Caco-2 (cell line): ENCODE measurements at regions not wholly inside any gene's neighbourhood (a gene's known extent, or its start where the extent isn't known, plus 50 kb on each side); places are given as distances from the start of the nearest gene placed in this dataset.

Experiments used
- BruUV-seq: library from RNA; stranded (reverse); fragments of 400-500 nt; replicated peaks from 2 replicates; lab custom pipeline; 2021; lab: Mats Ljungman, UMichigan
- CTCF ChIA-PET: fragments of 300-600 bp; sonication (Branson Sonifier 250); formaldehyde crosslinking; loops from one replicate; lab custom pipeline; 2022; ENCODE audit warnings: antibody characterized with exemption; lab: Charles Lee
- POLR2A ChIA-PET: fragments of 300-600 bp; sonication (Branson Sonifier 250); formaldehyde crosslinking; loops from one replicate; lab custom pipeline; 2022; ENCODE audit warnings: antibody characterized with exemption; lab: Charles Lee
- DNase-seq, 2 experiments: peaks; one replicate each; pipeline versions ENCODE4 v3.0.0 to v3.0.0-alpha.2; 2020 to 2022
- H3K27me3 ChIP-seq: replicated peaks from 2 replicates; pipeline ENCODE4 v1.6.0; 2011; ENCODE audit warnings: low read length; ENCODE audit not compliant: control insufficient read depth, insufficient read depth
- H3K36me3 ChIP-seq: 2 replicates; pipeline ENCODE4 v1.5.1; 2011; ENCODE audit warnings: low read length; ENCODE audit not compliant: control insufficient read depth, insufficient read depth
- H3K4me1 ChIP-seq: fragments of 250-450 bp; sonication (Bioruptor Pico); 2 replicates; pipeline ENCODE4 v1.5.1; 2020; ENCODE audit warnings: mild to moderate bottlenecking
- H3K4me3 ChIP-seq: 2 replicates; pipeline ENCODE4 v1.5.1; 2011; ENCODE audit warnings: low read depth, mild to moderate bottlenecking, control low read depth, low read length
- H3K9me3 ChIP-seq: fragments of 250-450 bp; sonication (Bioruptor Pico); 2 replicates; pipeline ENCODE4 v1.5.1; 2020; ENCODE audit warnings: mild to moderate bottlenecking, moderate library complexity
- H3K27ac Mint-ChIP-seq: one replicate; pipeline ENCODE4 v1.8.0; 2022; ENCODE audit warnings: mixed read lengths; ENCODE audit not compliant: unreplicated experiment
- H3K27me3 Mint-ChIP-seq: one replicate; pipeline ENCODE4 v1.8.0; 2022; ENCODE audit warnings: mixed read lengths; ENCODE audit not compliant: insufficient read depth, unreplicated experiment
- H3K36me3 Mint-ChIP-seq: one replicate; pipeline ENCODE4 v1.8.0; 2022; ENCODE audit warnings: mild to moderate bottlenecking, mixed read lengths; ENCODE audit not compliant: insufficient read depth, unreplicated experiment
- H3K4me1 Mint-ChIP-seq: one replicate; pipeline ENCODE4 v1.8.0; 2022; ENCODE audit warnings: low read depth, mixed read lengths; ENCODE audit not compliant: unreplicated experiment
- H3K4me3 Mint-ChIP-seq: one replicate; pipeline ENCODE4 v1.8.0; 2022; ENCODE audit warnings: mild to moderate bottlenecking, moderate library complexity, mixed read lengths; ENCODE audit not compliant: unreplicated experiment
- H3K9me3 Mint-ChIP-seq: one replicate; pipeline ENCODE4 v1.8.0; 2022; ENCODE audit warnings: mixed read lengths; ENCODE audit not compliant: unreplicated experiment
- CTCF ChIP-seq, 2 experiments: fragments of 200-600 bp in 1 of 2; IDR thresholded peaks; 1 replicate in 1 of 2; 2 replicates in 1 of 2; pipeline versions ENCODE4 v1.5.1 to v1.8.0; 2011 to 2022; ENCODE audit warnings: antibody characterized with exemption in 1 of 2, control low read depth in 1 of 2, inconsistent platforms in 1 of 2, low read depth in 1 of 2, low read length in 1 of 2, mild to moderate bottlenecking in 1 of 2, moderate library complexity in 1 of 2; ENCODE audit not compliant: insufficient read depth in 1 of 2, severe bottlenecking in 1 of 2, unreplicated experiment in 1 of 2
- intact Hi-C: fragments of 100-400 bp; cut with micrococcal nuclease; formaldehyde crosslinking; loops from one replicate; pipeline ENCODE4 v1.10.0; 2022; ENCODE audit not compliant: unreplicated experiment

- no peak overlapping the region for H3K4me3 ChIP-seq
- no peak for TF ChIP-seq CTCF (IDR thresholded peaks at IDR 0.05; ENCODE audit: insufficient read depth in 1 of 2, low read depth in 1 of 2, low read length in 1 of 2, severe bottlenecking in 1 of 2, unreplicated experiment in 1 of 2)
- Mint-ChIP-seq H3K4me3 (no peak overlapping the region), H3K4me1 (no peaks in the 10 kb centered on the region), H3K27me3 (no peaks in the 10 kb centered on the region), H3K27ac (no peak overlapping the region), H3K36me3 (no peaks in the 10 kb centered on the region), H3K9me3 (no peaks in the 10 kb centered on the region)
- BruUV-seq, result no TSS peak
- ChIA-PET POLR2A (no interaction called here), CTCF (no interaction called here)
- intact Hi-C loops, result loop anchor here (1.0 to 2.0 kb wide), 3 partner anchors 238 to 288 kb away; no protein-coding TSS in a partner anchor
- no peak for DNase-seq
- H3K27me3 ChIP-seq, result no peaks in the 10 kb centered on the region
- H3K36me3 ChIP-seq, result no peaks in the 10 kb centered on the region
- no peaks in the 10 kb centered on the region for H3K9me3 ChIP-seq
- H3K4me1 ChIP-seq, result no peaks in the 10 kb centered on the region
These were observed 92.3 kb upstream of the TLL1 start for GRCh38 chr4:165780735-165781134.

GRCh38 chr4:165782623-165783022, 90.4 kb upstream of the TLL1 start:
- Mint-ChIP-seq H3K36me3 (no peaks in the 10 kb centered on the region), H3K4me1 (no peaks in the 10 kb centered on the region), H3K27me3 (no peaks in the 10 kb centered on the region), H3K27ac (no peak overlapping the region), H3K4me3 (no peak overlapping the region), H3K9me3 (no peaks in the 10 kb centered on the region)
- H3K4me3 ChIP-seq, result no peak overlapping the region
- H3K27me3 ChIP-seq, result no peaks in the 10 kb centered on the region
- H3K36me3 ChIP-seq, result no peaks in the 10 kb centered on the region
- no peak for TF ChIP-seq CTCF (IDR thresholded peaks at IDR 0.05; ENCODE audit: insufficient read depth in 1 of 2, low read depth in 1 of 2, low read length in 1 of 2, severe bottlenecking in 1 of 2, unreplicated experiment in 1 of 2)
- no peak for DNase-seq
- ChIA-PET POLR2A (no interaction called here), CTCF (no interaction called here)
- intact Hi-C loops, result no loop called here
- H3K9me3 ChIP-seq, result no peaks in the 10 kb centered on the region
- no peaks in the 10 kb centered on the region for H3K4me1 ChIP-seq
- no TSS peak for BruUV-seq

DNA sequence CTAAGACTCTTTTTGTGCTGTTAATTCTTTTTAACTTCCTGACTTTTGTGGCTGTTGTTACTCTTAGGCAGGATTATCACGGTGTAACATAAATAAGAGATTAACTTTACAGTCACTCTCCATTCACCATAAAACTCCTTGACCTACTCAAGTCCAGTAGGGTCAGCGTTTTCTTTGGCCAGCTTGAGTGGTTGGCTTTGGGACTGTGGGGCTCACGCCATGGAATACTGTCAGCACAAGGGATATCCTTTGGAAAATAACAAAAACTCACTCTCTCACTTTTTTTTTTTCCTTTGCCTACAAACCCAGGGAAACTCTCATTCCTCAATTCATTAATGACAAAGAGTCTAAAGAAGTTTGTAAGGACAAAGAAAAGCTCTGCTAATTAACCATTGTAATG, 89.4 kb upstream of the TLL1 start:
- POLR2A ChIA-PET, result no interaction called here
- Mint-ChIP-seq H3K4me1 (no peaks in the 10 kb centered on the region), H3K9me3 (no peaks in the 10 kb centered on the region), H3K4me3 (no peak overlapping the region), H3K27me3 (no peaks in the 10 kb centered on the region), H3K27ac (no peak overlapping the region), H3K36me3 (no peaks in the 10 kb centered on the region)
- no peaks in the 10 kb centered on the region for H3K9me3 ChIP-seq
- no peak for TF ChIP-seq CTCF (IDR thresholded peaks at IDR 0.05; ENCODE audit: insufficient read depth in 1 of 2, low read depth in 1 of 2, low read length in 1 of 2, severe bottlenecking in 1 of 2, unreplicated experiment in 1 of 2)
- H3K27me3 ChIP-seq, result no peaks in the 10 kb centered on the region
- BruUV-seq, result no TSS peak
- H3K36me3 ChIP-seq, result no peaks in the 10 kb centered on the region
- no peaks in the 10 kb centered on the region for H3K4me1 ChIP-seq
- no peak for DNase-seq
- intact Hi-C loops, result no loop called here
- CTCF ChIA-PET, result no interaction called here
- H3K4me3 ChIP-seq, result no peak overlapping the region
